ENCODE measurements at regions not wholly inside any gene's neighbourhood (a gene's known extent, or its start where the extent isn't known, plus 50 kb on each side); places are given as distances from the start of the nearest gene placed in this dataset.

- ATAC-seq (no peak), DNase-seq (no peak)
- no peaks in the 10 kb centered on the region for H3K9me3 ChIP-seq
- H3K36me3 ChIP-seq (ENCODE audit: low read depth), result no peaks in the 10 kb centered on the region
- TF ChIP-seq CTCF (IDR thresholded peaks at IDR 0.05), result no peak
- H3K4me1 ChIP-seq (ENCODE audit: low read depth), result no peaks in the 10 kb centered on the region
- no peak overlapping the region for H3K4me3 ChIP-seq
- intact Hi-C loops (cut with DNase I, micrococcal nuclease), result no loop called here
Observed at GRCh38 chr7:25541877-25542276, 313.6 kb upstream of the NPVF start.

GRCh38 chr7:25543210-25543609 lies 314.9 kb upstream of the NPVF start:
- no peaks in the 10 kb centered on the region for H3K36me3 ChIP-seq (ENCODE audit: low read depth)
- no peak overlapping the region for H3K4me3 ChIP-seq
- no peaks in the 10 kb centered on the region for H3K9me3 ChIP-seq
- no peak for TF ChIP-seq CTCF (IDR thresholded peaks at IDR 0.05)
- DNase-seq (no peak), ATAC-seq (no peak)
- intact Hi-C loops (cut with DNase I, micrococcal nuclease), result no loop called here
- no peaks in the 10 kb centered on the region for H3K4me1 ChIP-seq (ENCODE audit: low read depth)

- Histone ChIP-seq H3K9me3 (no peaks in the 10 kb centered on the region), H3K36me3 (ENCODE audit: low read depth) (no peaks in the 10 kb centered on the region), H3K4me1 (ENCODE audit: low read depth) (no peaks in the 10 kb centered on the region), H3K4me3 (no peak overlapping the region)
- ATAC-seq (no peak), DNase-seq (no peak)
- no peak for TF ChIP-seq CTCF (IDR thresholded peaks at IDR 0.05)
- intact Hi-C loops (cut with DNase I, micrococcal nuclease), result no loop called here
Observed at GRCh38 chr7:25543798-25544197, 315.5 kb upstream of the NPVF start.

- DNase-seq (no peak), ATAC-seq (no peak)
- TF ChIP-seq CTCF (IDR thresholded peaks at IDR 0.05), result no peak
- Histone ChIP-seq H3K9me3 (no peaks in the 10 kb centered on the region), H3K36me3 (ENCODE audit: low read depth) (no peaks in the 10 kb centered on the region), H3K4me1 (ENCODE audit: low read depth) (no peaks in the 10 kb centered on the region), H3K4me3 (no peak overlapping the region)
- intact Hi-C loops (cut with DNase I, micrococcal nuclease), result no loop called here
Observed at GRCh38 chr7:25544254-25544653, 316.0 kb upstream of the NPVF start.

- no peak for ATAC-seq
- Histone ChIP-seq H3K36me3 (ENCODE audit: low read depth) (no peaks in the 10 kb centered on the region), H3K9me3 (no peaks in the 10 kb centered on the region), H3K4me1 (ENCODE audit: low read depth) (no peaks in the 10 kb centered on the region), H3K4me3 (no peak overlapping the region)
- no peak for TF ChIP-seq CTCF (IDR thresholded peaks at IDR 0.05)
- DNase-seq, result no peak
- intact Hi-C loops (cut with DNase I, micrococcal nuclease), result no loop called here
Observed at GRCh38 chr7:25545124-25546008, 317.1 kb upstream of the NPVF start.
